H1 (cell line): ENCODE measurements at regions not wholly inside any gene's neighbourhood (a gene's known extent, or its start where the extent isn't known, plus 50 kb on each side); places are given as distances from the start of the nearest gene placed in this dataset.

Experiments
- CTCF ChIA-PET: fragments of 300-600 bp; sonication (Branson Sonifier 250); formaldehyde crosslinking; loops from one replicate; lab custom pipeline; 2021; ENCODE audit not compliant: partially characterized antibody; lab: Charles Lee
- POLR2A ChIA-PET: fragments of 300-600 bp; sonication (Branson Sonifier 250); formaldehyde crosslinking; loops from one replicate; lab custom pipeline; 2021; ENCODE audit warnings: inconsistent platforms; ENCODE audit not compliant: partially characterized antibody; lab: Charles Lee
- DNase-seq, 2 experiments: peaks; one replicate each; pipeline versions ENCODE4 v3.0.0 to v3.0.0-alpha.2; 2010 to 2022; ENCODE audit warnings: low spot score in 2 of 2, low read depth in 1 of 2, mixed read lengths in 1 of 2
- FAIRE-seq: peaks from 2 replicates; lab custom pipeline; 2011; peaks lifted over from hg19 to GRCh38; lab: Jason Lieb, UNC
- H2AFZ ChIP-seq: 2 replicates; pipeline ENCODE4 v1.8.1; 2012; ENCODE audit warnings: low read length, inconsistent platforms
- H2AK5ac ChIP-seq: 2 replicates; pipeline ENCODE4 v1.6.1; 2013; ENCODE audit warnings: low read depth, low read length
- H2BK120ac ChIP-seq: replicated peaks from 2 replicates; pipeline ENCODE3; 2013; ENCODE audit warnings: low read depth, low read length, inconsistent platforms
- H2BK12ac ChIP-seq: 2 replicates; pipeline ENCODE4 v1.6.1; 2013; ENCODE audit warnings: low read depth, low read length
- H2BK15ac ChIP-seq: 2 replicates; pipeline ENCODE4 v1.6.1; 2013; ENCODE audit warnings: low read length
- H2BK20ac ChIP-seq: 2 replicates; pipeline ENCODE4 v1.6.1; 2013; ENCODE audit warnings: low read length
- H2BK5ac ChIP-seq: 2 replicates; pipeline ENCODE4 v1.6.1; 2013; ENCODE audit warnings: low read depth, low read length
- H3K14ac ChIP-seq: 2 replicates; pipeline ENCODE4 v1.6.1; 2013; ENCODE audit warnings: inconsistent platforms; ENCODE audit not compliant: insufficient read length
- H3K18ac ChIP-seq: 2 replicates; pipeline ENCODE4 v1.6.1; 2013; ENCODE audit warnings: low read length; ENCODE audit errors: extremely low read depth
- H3K23ac ChIP-seq: 2 replicates; pipeline ENCODE4 v1.6.1; 2013; ENCODE audit warnings: inconsistent platforms; ENCODE audit not compliant: insufficient read length
- H3K23me2 ChIP-seq: 2 replicates; pipeline ENCODE4 v1.6.1; 2013; ENCODE audit warnings: low read depth, low read length
- H3K27ac ChIP-seq: 2 replicates; pipeline ENCODE4 v1.6.1; 2011; ENCODE audit warnings: low read depth, low read length, inconsistent platforms
- H3K27me3 ChIP-seq, 4 experiments: replicated peaks in 1 of 4; 1 replicate in 1 of 4; 2 replicates in 3 of 4; pipeline versions ENCODE4 v1.6.1 to v1.8.1; 2011 to 2013; ENCODE audit warnings: low read length in 3 of 4, mild to moderate bottlenecking in 3 of 4, inconsistent platforms in 2 of 4, mixed read lengths in 2 of 4, moderate library complexity in 1 of 4; ENCODE audit not compliant: control insufficient read depth in 3 of 4, insufficient read depth in 3 of 4; ENCODE audit errors: extremely low read depth in 1 of 4
- H3K36me3 ChIP-seq, 4 experiments: 2 replicates each; pipeline versions ENCODE4 v1.6.1 to v1.8.1; 2011 to 2013; ENCODE audit warnings: mild to moderate bottlenecking in 4 of 4, low read length in 3 of 4, moderate library complexity in 2 of 4, control low read depth in 1 of 4, inconsistent platforms in 1 of 4; ENCODE audit not compliant: insufficient read depth in 4 of 4, control insufficient read depth in 2 of 4
- H3K4ac ChIP-seq: replicated peaks from 2 replicates; pipeline ENCODE3; 2013; ENCODE audit warnings: low read length, low read depth, mixed read lengths, inconsistent platforms; ENCODE audit not compliant: insufficient read length
- H3K4me1 ChIP-seq, 4 experiments: replicated peaks in 1 of 4; 1 replicate in 1 of 4; 2 replicates in 3 of 4; pipeline versions ENCODE4 v1.6.1 to v1.8.1; 2011 to 2013; ENCODE audit warnings: low read length in 3 of 4, inconsistent platforms in 2 of 4, mixed read lengths in 1 of 4; ENCODE audit not compliant: insufficient read depth in 4 of 4, control insufficient read depth in 3 of 4
- H3K4me2 ChIP-seq, 2 experiments: 2 replicates each; pipeline versions ENCODE4 v1.6.1 to v1.8.1; 2011 to 2013; ENCODE audit warnings: low read depth in 2 of 2, low read length in 2 of 2, control low read depth in 1 of 2, inconsistent platforms in 1 of 2, mild to moderate bottlenecking in 1 of 2; ENCODE audit not compliant: insufficient read depth in 1 of 2
- H3K4me3 ChIP-seq, 4 experiments: fragments of 200-600, 300-600 bp in 1 of 4; sonication (generic), shearing (Covaris generic), sonication (Bioruptor Twin) in 1 of 4; 2 replicates each; pipeline versions ENCODE4 v1.5.1 to v1.8.1; 2011 to 2016; ENCODE audit warnings: low read length in 4 of 4, low read depth in 3 of 4, control low read depth in 2 of 4, inconsistent platforms in 2 of 4, mild to moderate bottlenecking in 2 of 4, mixed read lengths in 1 of 4, moderate library complexity in 1 of 4; ENCODE audit not compliant: insufficient read depth in 2 of 4; ENCODE audit errors: extremely low read depth in 1 of 4
- H3K56ac ChIP-seq: replicated peaks from 2 replicates; pipeline ENCODE3; 2013; ENCODE audit warnings: low read depth, mild to moderate bottlenecking, mixed read lengths, low read length, inconsistent platforms; ENCODE audit not compliant: insufficient read length
- H3K79me1 ChIP-seq: 2 replicates; pipeline ENCODE4 v1.6.1; 2013; ENCODE audit warnings: low read depth, low read length, control low read depth
- H3K79me2 ChIP-seq, 2 experiments: 2 replicates each; pipeline versions ENCODE4 v1.6.1 to v1.8.1; 2012 to 2013; ENCODE audit warnings: low read length in 2 of 2, mild to moderate bottlenecking in 2 of 2, inconsistent platforms in 1 of 2; ENCODE audit not compliant: insufficient read depth in 2 of 2, control insufficient read depth in 1 of 2
- H3K9ac ChIP-seq, 4 experiments: replicated peaks in 1 of 4; 1 replicate in 1 of 4; 2 replicates in 3 of 4; pipeline versions ENCODE4 v1.6.1 to v1.8.1; 2011 to 2013; ENCODE audit warnings: low read depth in 3 of 4, low read length in 3 of 4, control low read depth in 2 of 4, mild to moderate bottlenecking in 2 of 4, moderate library complexity in 2 of 4, inconsistent platforms in 1 of 4; ENCODE audit errors: extremely low read depth in 1 of 4
- H3K9me3 ChIP-seq, 2 experiments: 2 replicates each; pipeline versions ENCODE4 v1.6.1 to v1.8.1; 2012 to 2013; ENCODE audit warnings: mild to moderate bottlenecking in 2 of 2, moderate library complexity in 2 of 2, control low read depth in 1 of 2, inconsistent platforms in 1 of 2, low read depth in 1 of 2, low read length in 1 of 2, mixed read lengths in 1 of 2; ENCODE audit not compliant: insufficient read depth in 2 of 2
- H4K20me1 ChIP-seq, 2 experiments: replicated peaks in 1 of 2; 2 replicates each; pipeline versions ENCODE3 to v1.8.1; 2011 to 2013; ENCODE audit warnings: inconsistent platforms in 2 of 2, low read length in 2 of 2, mild to moderate bottlenecking in 1 of 2; ENCODE audit not compliant: insufficient read depth in 2 of 2, control insufficient read depth in 1 of 2
- H4K5ac ChIP-seq: 2 replicates; pipeline ENCODE4 v1.6.1; 2013; ENCODE audit warnings: low read length, low read depth, mixed read lengths, inconsistent platforms; ENCODE audit not compliant: insufficient read length
- H4K8ac ChIP-seq: 2 replicates; pipeline ENCODE4 v1.8.0; 2013; ENCODE audit warnings: mild to moderate bottlenecking, moderate library complexity, low read length, inconsistent platforms; ENCODE audit not compliant: insufficient read depth; ENCODE audit errors: extremely low read depth
- H4K91ac ChIP-seq: replicated peaks from 2 replicates; pipeline ENCODE3; 2013; ENCODE audit warnings: low read length, mixed read lengths, inconsistent platforms; ENCODE audit not compliant: insufficient read length
- ASH2L ChIP-seq: fragments of 200-600, 300-600 bp; sonication (generic); IDR thresholded peaks from one replicate; pipeline ENCODE4 v1.7.1; 2017; ENCODE audit warnings: low read length
- EZH2 ChIP-seq: fragments of 200-600 bp; sonication (generic); IDR thresholded peaks from 2 replicates; pipeline ENCODE4 v1.7.1; 2012; ENCODE audit warnings: low read depth, mild to moderate bottlenecking, moderate library complexity, low read length, inconsistent platforms; ENCODE audit not compliant: severe bottlenecking
- RFX5 ChIP-seq: IDR thresholded peaks from 2 replicates; pipeline ENCODE4 v1.6.1; 2011; ENCODE audit warnings: low read depth, low read length, improper control_type of control experiment, borderline replicate concordance
- RXRA ChIP-seq: IDR thresholded peaks from 2 replicates; pipeline ENCODE4 v1.6.1; 2011; ENCODE audit warnings: low read depth, mild to moderate bottlenecking, low read length, moderate library complexity; ENCODE audit not compliant: insufficient read depth
- SP4 ChIP-seq: IDR thresholded peaks from 2 replicates; pipeline ENCODE4 v1.6.1; 2012; ENCODE audit warnings: low read length, inconsistent platforms
- USF2 ChIP-seq: IDR thresholded peaks from 2 replicates; pipeline ENCODE4 v1.6.1; 2011; ENCODE audit warnings: low read length, improper control_type of control experiment
- WGBS, 2 experiments: shearing (Covaris generic) in 1 of 2; methylation state at CpG; one replicate each; pipeline versions ENCODE4 v1.1.6 to v1.1.7; 2013 to 2015; ENCODE audit warnings: low lambda C conversion rate in 2 of 2, mixed read lengths in 2 of 2, inconsistent platforms in 1 of 2, low coverage in 1 of 2, missing lambda C conversion rate in 1 of 2; ENCODE audit not compliant: insufficient replicate concordance in 2 of 2, insufficient coverage in 1 of 2, insufficient read length in 1 of 2; ENCODE audit errors: extremely low coverage in 1 of 2, missing lambda C conversion rate in 1 of 2; 5-methylcytosine and 5-hydroxymethylcytosine counted together
- TF ChIP-seq, protein P1 (sequence below): IDR thresholded peaks from 2 replicates; pipeline ENCODE4 v1.6.1; 2012; ENCODE audit warnings: inconsistent platforms

GRCh38 chr3:191094057-191094845, 104.8 kb upstream of the OSTN start:
- no peaks in the 10 kb centered on the region for H4K20me1 ChIP-seq
- no peak overlapping the region for H3K27ac ChIP-seq
- no peak overlapping the region for H2BK12ac ChIP-seq
- H3K23ac ChIP-seq, result no peak overlapping the region
- 54% methylated on average over 3 of the region's 3 CpGs; no CpG with 5 or more reads in 1 of the 2 experiments for WGBS, 2 experiments
- H4K91ac ChIP-seq, result no peak overlapping the region
- no peak overlapping the region for H2BK20ac ChIP-seq
- H3K27me3 ChIP-seq, result no peaks in the 10 kb centered on the region
- no peaks in the 10 kb centered on the region for H3K4me1 ChIP-seq
- H3K18ac ChIP-seq, result no peak overlapping the region
- H2AFZ ChIP-seq, result no peak overlapping the region
- no peak overlapping the region for H2AK5ac ChIP-seq
- H3K56ac ChIP-seq, result no peak overlapping the region
- H3K4ac ChIP-seq, result no peak overlapping the region
- no peak overlapping the region for H3K14ac ChIP-seq
- DNase-seq (no peak), FAIRE-seq (no peak)
- H3K79me2 ChIP-seq, result no peaks in the 10 kb centered on the region
- no peaks in the 10 kb centered on the region for H3K36me3 ChIP-seq
- TF ChIP-seq SP4, result no peak
- TF ChIP-seq RXRA, result no peak
- no peak for TF ChIP-seq RFX5
- TF ChIP-seq, protein P1, sequence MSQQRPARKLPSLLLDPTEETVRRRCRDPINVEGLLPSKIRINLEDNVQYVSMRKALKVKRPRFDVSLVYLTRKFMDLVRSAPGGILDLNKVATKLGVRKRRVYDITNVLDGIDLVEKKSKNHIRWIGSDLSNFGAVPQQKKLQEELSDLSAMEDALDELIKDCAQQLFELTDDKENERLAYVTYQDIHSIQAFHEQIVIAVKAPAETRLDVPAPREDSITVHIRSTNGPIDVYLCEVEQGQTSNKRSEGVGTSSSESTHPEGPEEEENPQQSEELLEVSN, result no peak
- TF ChIP-seq ASH2L, result no peak
- TF ChIP-seq EZH2, result no peak
- TF ChIP-seq USF2, result no peak
- no peaks in the 10 kb centered on the region for H3K23me2 ChIP-seq
- H2BK5ac ChIP-seq, result no peak overlapping the region
- no peak overlapping the region for H3K9ac ChIP-seq
- no peaks in the 10 kb centered on the region for H3K79me1 ChIP-seq
- H3K9me3 ChIP-seq, result no peaks in the 10 kb centered on the region
- H2BK15ac ChIP-seq, result no peak overlapping the region
- no peak overlapping the region for H4K8ac ChIP-seq
- POLR2A ChIA-PET, result no interaction called here
- CTCF ChIA-PET, result interaction anchor here (1.1 to 1.2 kb wide), 2 partner anchors 35 to 197 kb away, joined by 3 to 4 read pairs; no protein-coding TSS in a partner anchor
- H3K4me2 ChIP-seq, result no peak overlapping the region
- no peak overlapping the region for H3K4me3 ChIP-seq
- H2BK120ac ChIP-seq, result no peak overlapping the region
- H4K5ac ChIP-seq, result no peak overlapping the region
